ENCODE measurements at regions not wholly inside any gene's neighbourhood (a gene's known extent, or its start where the extent isn't known, plus 50 kb on each side); places are given as distances from the start of the nearest gene placed in this dataset.

DNA sequence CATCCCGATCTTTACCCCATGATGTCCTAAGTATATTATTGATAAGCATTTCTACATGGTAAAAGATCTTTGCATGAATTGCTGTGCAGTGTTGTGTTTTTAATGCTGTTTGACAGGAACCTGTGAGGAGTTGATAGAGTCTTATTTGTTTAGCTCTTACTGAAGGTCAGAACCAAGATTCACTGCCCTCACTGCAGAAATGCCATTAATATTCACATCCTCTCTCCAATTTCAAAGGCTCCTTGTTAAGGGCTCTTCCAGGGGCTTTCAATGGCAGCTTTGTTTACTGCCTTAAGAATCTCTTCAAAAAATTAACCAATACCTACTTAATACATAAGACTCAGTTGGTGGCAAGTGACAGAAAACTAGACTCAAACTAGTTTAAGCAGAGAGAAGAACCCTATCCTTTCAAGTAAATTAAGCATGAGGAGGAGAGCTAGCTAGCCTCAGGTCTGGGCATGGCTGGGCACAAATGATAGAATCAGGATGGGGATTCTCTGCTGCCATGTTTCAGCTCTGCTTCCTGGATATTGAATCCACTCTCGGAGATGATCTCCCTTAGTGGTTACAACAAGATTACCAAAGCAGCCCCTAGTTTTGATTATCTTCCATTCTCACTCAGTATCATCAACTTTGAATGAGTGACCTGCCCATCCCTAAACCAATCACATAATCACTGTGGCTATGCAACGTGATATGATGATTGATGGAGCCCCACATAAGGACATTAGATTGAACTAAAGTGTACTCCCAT, 311.8 kb downstream of the CDH11 start:
- DNase-seq = no peak
- no peak overlapping the region for H3K4me3 ChIP-seq (ENCODE audit: low read depth, low read length)
- H3K36me3 ChIP-seq = no peaks in the 10 kb centered on the region
- no peaks in the 10 kb centered on the region for H3K4me1 ChIP-seq
- TF ChIP-seq, protein P1, sequence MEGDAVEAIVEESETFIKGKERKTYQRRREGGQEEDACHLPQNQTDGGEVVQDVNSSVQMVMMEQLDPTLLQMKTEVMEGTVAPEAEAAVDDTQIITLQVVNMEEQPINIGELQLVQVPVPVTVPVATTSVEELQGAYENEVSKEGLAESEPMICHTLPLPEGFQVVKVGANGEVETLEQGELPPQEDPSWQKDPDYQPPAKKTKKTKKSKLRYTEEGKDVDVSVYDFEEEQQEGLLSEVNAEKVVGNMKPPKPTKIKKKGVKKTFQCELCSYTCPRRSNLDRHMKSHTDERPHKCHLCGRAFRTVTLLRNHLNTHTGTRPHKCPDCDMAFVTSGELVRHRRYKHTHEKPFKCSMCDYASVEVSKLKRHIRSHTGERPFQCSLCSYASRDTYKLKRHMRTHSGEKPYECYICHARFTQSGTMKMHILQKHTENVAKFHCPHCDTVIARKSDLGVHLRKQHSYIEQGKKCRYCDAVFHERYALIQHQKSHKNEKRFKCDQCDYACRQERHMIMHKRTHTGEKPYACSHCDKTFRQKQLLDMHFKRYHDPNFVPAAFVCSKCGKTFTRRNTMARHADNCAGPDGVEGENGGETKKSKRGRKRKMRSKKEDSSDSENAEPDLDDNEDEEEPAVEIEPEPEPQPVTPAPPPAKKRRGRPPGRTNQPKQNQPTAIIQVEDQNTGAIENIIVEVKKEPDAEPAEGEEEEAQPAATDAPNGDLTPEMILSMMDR (IDR thresholded peaks at IDR 0.05; ENCODE audit: low read depth, low read length) = no peak
- no peaks in the 10 kb centered on the region for H3K9me3 ChIP-seq
- H3K27me3 ChIP-seq = peaks cover 3% of the 10 kb centered on the region; the same call in 1 of the 2 replicates

GRCh38 chr16:64808474-64808873, 313.4 kb downstream of the CDH11 start:
- peaks cover 3% of the 10 kb centered on the region; the same call in 1 of the 2 replicates for H3K27me3 ChIP-seq
- DNase-seq = no peak
- H3K4me1 ChIP-seq = no peaks in the 10 kb centered on the region
- TF ChIP-seq, protein P1 (IDR thresholded peaks at IDR 0.05; ENCODE audit: low read depth, low read length) = no peak
- H3K9me3 ChIP-seq = no peaks in the 10 kb centered on the region
- H3K36me3 ChIP-seq = no peaks in the 10 kb centered on the region
- no peak overlapping the region for H3K4me3 ChIP-seq (ENCODE audit: low read depth, low read length)

- Histone ChIP-seq H3K36me3 (no peaks in the 10 kb centered on the region), H3K4me1 (no peaks in the 10 kb centered on the region), H3K27me3 (no peaks in the 10 kb centered on the region), H3K9me3 (no peaks in the 10 kb centered on the region), H3K4me3 (ENCODE audit: low read depth, low read length) (no peak overlapping the region)
- TF ChIP-seq, protein P1 (IDR thresholded peaks at IDR 0.05; ENCODE audit: low read depth, low read length) = no peak
- DNase-seq = no peak
Observed at GRCh38 chr16:64791756-64792155, 330.1 kb downstream of the CDH11 start.

DNA sequence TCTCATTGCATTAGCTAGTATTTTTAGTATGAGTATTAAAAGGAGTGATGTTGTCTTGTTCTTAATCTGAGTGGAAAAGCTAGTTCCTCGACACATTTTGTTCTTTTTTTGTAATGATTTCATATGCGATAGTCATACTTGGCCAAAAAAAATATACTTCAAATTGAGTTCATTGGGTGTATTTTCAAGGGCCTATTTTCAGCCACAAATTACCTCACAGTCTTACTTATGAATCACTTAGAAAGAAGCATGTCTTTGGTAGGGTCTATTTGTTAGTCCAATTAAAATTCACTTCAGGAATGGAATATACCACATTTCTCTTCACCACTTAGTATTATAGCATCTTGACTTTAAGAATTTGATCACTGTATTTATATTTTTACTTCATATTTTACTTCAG, 337.2 kb downstream of the CDH11 start:
- TF ChIP-seq, protein P1 (IDR thresholded peaks at IDR 0.05; ENCODE audit: low read depth, low read length) = no peak
- Histone ChIP-seq H3K27me3 (no peaks in the 10 kb centered on the region), H3K4me1 (0 out of 2 replicates have a peak, but pooled peaks cover 4% of the 10 kb centered on the region), H3K9me3 (no peaks in the 10 kb centered on the region), H3K36me3 (no peaks in the 10 kb centered on the region), H3K4me3 (ENCODE audit: low read depth, low read length) (no peak overlapping the region)
- DNase-seq = no peak

DNA sequence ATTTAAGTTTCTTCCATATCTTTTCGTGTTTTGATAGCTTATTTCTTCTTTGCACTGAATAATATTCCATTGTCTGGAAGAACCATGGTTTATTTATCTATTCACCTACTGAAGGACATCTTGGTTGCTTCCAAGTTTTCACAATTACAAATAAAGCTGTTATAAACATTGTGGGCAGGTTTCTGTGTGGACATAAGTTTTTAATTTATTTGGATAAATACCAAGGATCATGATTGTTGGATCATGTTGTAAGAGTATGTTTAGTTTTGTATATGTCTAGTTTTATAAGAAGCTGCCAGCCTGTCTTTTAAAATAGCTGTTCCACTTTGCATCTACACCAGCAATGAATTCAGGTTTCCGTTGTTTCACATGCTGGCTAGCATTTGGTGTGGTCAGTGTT, 339.4 kb downstream of the CDH11 start:
- TF ChIP-seq, protein P1 (IDR thresholded peaks at IDR 0.05; ENCODE audit: low read depth, low read length) = no peak
- Histone ChIP-seq H3K4me1 (0 out of 2 replicates have a peak, but pooled peaks cover 4% of the 10 kb centered on the region), H3K27me3 (no peaks in the 10 kb centered on the region), H3K4me3 (ENCODE audit: low read depth, low read length) (no peak overlapping the region), H3K36me3 (no peaks in the 10 kb centered on the region), H3K9me3 (no peaks in the 10 kb centered on the region)
- DNase-seq = no peak

DNA sequence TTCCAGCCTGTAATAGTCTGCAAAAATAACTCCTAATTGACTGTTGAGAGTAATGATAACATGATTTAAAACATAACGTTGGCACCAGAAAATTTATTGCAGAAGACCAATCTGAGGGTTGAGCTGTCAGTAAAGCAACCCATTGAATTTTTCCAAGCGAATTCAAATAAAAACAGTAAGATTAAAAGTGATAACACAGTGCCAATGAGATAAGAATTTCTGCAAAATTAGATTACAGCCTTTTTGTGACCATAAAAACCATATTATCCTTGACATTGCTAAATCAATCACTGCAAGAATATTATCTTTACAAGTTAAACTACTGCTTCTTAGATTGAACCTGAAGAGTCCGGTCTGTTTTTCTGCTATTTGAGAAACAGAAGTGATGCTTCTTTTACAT, 341.4 kb downstream of the CDH11 start:
- Histone ChIP-seq H3K4me1 (0 out of 2 replicates have a peak, but pooled peaks cover 4% of the 10 kb centered on the region), H3K27me3 (no peaks in the 10 kb centered on the region), H3K9me3 (no peaks in the 10 kb centered on the region), H3K4me3 (ENCODE audit: low read depth, low read length) (no peak overlapping the region), H3K36me3 (no peaks in the 10 kb centered on the region)
- DNase-seq = no peak
- TF ChIP-seq, protein P1 (IDR thresholded peaks at IDR 0.05; ENCODE audit: low read depth, low read length) = no peak
